ENCODE measurements at regions not wholly inside any gene's neighbourhood (a gene's known extent, or its start where the extent isn't known, plus 50 kb on each side); places are given as distances from the start of the nearest gene placed in this dataset.

GRCh38 chr4:137655302-137655701, 123.0 kb upstream of the PCDH18 start:
- Histone ChIP-seq H3K9me3 (replicated peaks; ENCODE audit: control insufficient read depth, insufficient read depth, low read length) (no peaks in the 10 kb centered on the region), H3K27me3 (replicated peaks in 1 of 2; ENCODE audit: control insufficient read depth in 2 of 2, insufficient read depth in 2 of 2, low read length in 1 of 2) (no peaks in the 10 kb centered on the region), H3K36me3 (ENCODE audit: control insufficient read depth in 2 of 2, insufficient read depth in 2 of 2, low read length in 1 of 2) (no peaks in the 10 kb centered on the region), H4K20me1 (ENCODE audit: control insufficient read depth, insufficient read depth) (no peaks in the 10 kb centered on the region), H3K4me3 (no peak overlapping the region), H3K9ac (ENCODE audit: control insufficient read depth, insufficient read depth, low read length) (no peak overlapping the region), H2AFZ (ENCODE audit: control insufficient read depth, low read depth, low read length) (no peak overlapping the region), H3K4me2 (ENCODE audit: control insufficient read depth, insufficient read depth) (no peak overlapping the region), H3K4me1 (ENCODE audit: control insufficient read depth, insufficient read depth, low read length) (no peaks in the 10 kb centered on the region), H3K27ac (ENCODE audit: control insufficient read depth, insufficient read depth) (no peak overlapping the region), H3K79me2 (ENCODE audit: control insufficient read depth, insufficient read depth, low read length) (no peaks in the 10 kb centered on the region)
- TF ChIP-seq TCF7 (IDR thresholded peaks at IDR 0.05; ENCODE audit: borderline replicate concordance) (no peak), HDAC2 (IDR thresholded peaks at IDR 0.05) (no peak), KDM1A (IDR thresholded peaks at IDR 0.05; ENCODE audit: borderline replicate concordance) (no peak), ZBED1 (IDR thresholded peaks at IDR 0.05; ENCODE audit: borderline replicate concordance) (no peak), ELK1 (IDR thresholded peaks at IDR 0.05; ENCODE audit: low read depth, low read length) (no peak), SUZ12 (IDR thresholded peaks at IDR 0.05; ENCODE audit: unreplicated experiment) (no peak), NBN (IDR thresholded peaks at IDR 0.05) (no peak), PKNOX1 (IDR thresholded peaks at IDR 0.05) (no peak), MAX (IDR thresholded peaks at IDR 0.05; ENCODE audit: low read depth, low read length) (no peak), CHD1 (IDR thresholded peaks at IDR 0.05; ENCODE audit: low read depth, low read length) (no peak), HSF1 (IDR thresholded peaks at IDR 0.05; ENCODE audit: low read depth, low read length) (no peak), CEBPB (IDR thresholded peaks at IDR 0.05; ENCODE audit: borderline replicate concordance in 1 of 2, low read depth in 2 of 2, low read length in 2 of 2) (no peak), E2F4 (IDR thresholded peaks at IDR 0.05; ENCODE audit: low read depth, low read length) (no peak), ZSCAN29 (IDR thresholded peaks at IDR 0.05) (no peak), ZBTB33 (IDR thresholded peaks at IDR 0.05) (no peak), EED (IDR thresholded peaks at IDR 0.05; ENCODE audit: low read depth) (no peak)
- no TSS peak for BruUV-seq (replicated peaks)
- CTCF ChIA-PET: interaction anchor here (2.5 kb wide), 1 partner anchor 8 kb away, joined by 7 read pairs; no protein-coding TSS in a partner anchor
- in situ Hi-C loops (cut with MboI) (no loop called here), intact Hi-C loops (cut with micrococcal nuclease; ENCODE audit: unreplicated experiment) (no loop called here)
- SMC1A ChIA-PET (ENCODE audit: uncharacterized antibody, unreplicated experiment): interaction anchor here (1.0 kb wide), 1 partner anchor 35 kb away, joined by 4 read pairs; no protein-coding TSS in a partner anchor
- POLR2A ChIA-PET: interaction anchor here (0.5 kb wide), 1 partner anchor 1666 kb away, joined by 3 read pairs; no protein-coding TSS in a partner anchor
- DNase-seq (ENCODE audit: low read depth, low spot score): no peak
- WGBS (ENCODE audit: insufficient coverage, insufficient replicate concordance, low lambda C conversion rate, missing lambda C conversion rate): 92% methylated on average over 1 of the region's 1 CpG
- RAD21 ChIA-PET (ENCODE audit: unreplicated experiment): interaction anchor here (1.8 kb wide), 1 partner anchor 117 kb away, joined by 3 read pairs; no protein-coding TSS in a partner anchor
- ATAC-seq: no peak
- no peak for FAIRE-seq

Measured in GM12878 (cell line).